ENCODE measurements at regions not wholly inside any gene's neighbourhood (a gene's known extent, or its start where the extent isn't known, plus 50 kb on each side); places are given as distances from the start of the nearest gene placed in this dataset.
"Not testable (repeated sequence)": the region's sequence is repeated elsewhere in the genome, so short reads cannot be mapped to it uniquely, and the experiment has no call there.

GRCh38 chr17:51362811-51363585 is 102.7 kb downstream of the UTP18 start:
- DNase-seq (ENCODE audit: low read depth, low spot score): no peak
- Histone ChIP-seq H3K9ac (ENCODE audit: insufficient read length) (no peak overlapping the region), H3K9me3 (ENCODE audit: low read depth, low read length) (no peaks in the 10 kb centered on the region), H3K36me3 (ENCODE audit: insufficient read depth, low read length) (no peaks in the 10 kb centered on the region), H3K27ac (no peak overlapping the region), H3K4me3 (no peak overlapping the region)
- TF ChIP-seq EZH2 (IDR thresholded peaks at IDR 0.05) (no peak), POLR2AphosphoS5 (IDR thresholded peaks at IDR 0.05; ENCODE audit: borderline replicate concordance, low read depth, low read length) (no peak), FOXP2 (optimal IDR thresholded peaks at IDR 0.05; ENCODE audit: control extremely low read depth, extremely low read length, insufficient read depth) (no peak)

- H3K9ac ChIP-seq (ENCODE audit: insufficient read length): no peak overlapping the region
- no peak overlapping the region for H3K27ac ChIP-seq
- no peak for DNase-seq (ENCODE audit: low read depth, low spot score)
- no peaks in the 10 kb centered on the region for H3K36me3 ChIP-seq (ENCODE audit: insufficient read depth, low read length)
- TF ChIP-seq POLR2AphosphoS5 (IDR thresholded peaks at IDR 0.05; ENCODE audit: borderline replicate concordance, low read depth, low read length) (no peak), FOXP2 (optimal IDR thresholded peaks at IDR 0.05; ENCODE audit: control extremely low read depth, extremely low read length, insufficient read depth) (no peak), EZH2 (IDR thresholded peaks at IDR 0.05) (no peak)
- H3K4me3 ChIP-seq: no peak overlapping the region
- no peaks in the 10 kb centered on the region for H3K9me3 ChIP-seq (ENCODE audit: low read depth, low read length)
Measured at GRCh38 chr17:51365090-51365489, 104.7 kb downstream of the UTP18 start.

GRCh38 chr17:51366866-51367265 is 106.5 kb downstream of the UTP18 start:
- no peak overlapping the region for H3K9ac ChIP-seq (ENCODE audit: insufficient read length)
- no peak overlapping the region for H3K27ac ChIP-seq
- no peak for TF ChIP-seq FOXP2 (optimal IDR thresholded peaks at IDR 0.05; ENCODE audit: control extremely low read depth, extremely low read length, insufficient read depth)
- TF ChIP-seq POLR2AphosphoS5 (IDR thresholded peaks at IDR 0.05; ENCODE audit: borderline replicate concordance, low read depth, low read length): no peak
- no peak for TF ChIP-seq EZH2 (IDR thresholded peaks at IDR 0.05)
- H3K4me3 ChIP-seq: no peak overlapping the region
- no peaks in the 10 kb centered on the region for H3K9me3 ChIP-seq (ENCODE audit: low read depth, low read length)
- no peak for DNase-seq (ENCODE audit: low read depth, low spot score)
- H3K36me3 ChIP-seq (ENCODE audit: insufficient read depth, low read length): no peaks in the 10 kb centered on the region

- H3K9me3 ChIP-seq (ENCODE audit: low read depth, low read length); H3K4me3 ChIP-seq; DNase-seq (ENCODE audit: low read depth, low spot score); H3K36me3 ChIP-seq (ENCODE audit: insufficient read depth, low read length); H3K9ac ChIP-seq (ENCODE audit: insufficient read length); H3K27ac ChIP-seq: not testable (repeated sequence)
Measured at GRCh38 chr17:51367836-51368235, 107.5 kb downstream of the UTP18 start.

- no peak for TF ChIP-seq EZH2 (IDR thresholded peaks at IDR 0.05)
- no peak for TF ChIP-seq FOXP2 (optimal IDR thresholded peaks at IDR 0.05; ENCODE audit: control extremely low read depth, extremely low read length, insufficient read depth)
- TF ChIP-seq POLR2AphosphoS5 (IDR thresholded peaks at IDR 0.05; ENCODE audit: borderline replicate concordance, low read depth, low read length): no peak
- Histone ChIP-seq H3K4me3 (no peak overlapping the region; the same call in 1 of the 2 replicates), H3K36me3 (ENCODE audit: insufficient read depth, low read length) (no peaks in the 10 kb centered on the region), H3K9ac (ENCODE audit: insufficient read length) (no peak overlapping the region), H3K9me3 (ENCODE audit: low read depth, low read length) (no peaks in the 10 kb centered on the region), H3K27ac (no peak overlapping the region)
- no peak for DNase-seq (ENCODE audit: low read depth, low spot score)
Measured at GRCh38 chr17:51371732-51372151, 111.4 kb downstream of the UTP18 start.

GRCh38 chr17:51372345-51373004 is 112.1 kb downstream of the UTP18 start:
- H3K36me3 ChIP-seq (ENCODE audit: insufficient read depth, low read length): no peaks in the 10 kb centered on the region
- no peaks in the 10 kb centered on the region for H3K9me3 ChIP-seq (ENCODE audit: low read depth, low read length)
- TF ChIP-seq FOXP2 (optimal IDR thresholded peaks at IDR 0.05; ENCODE audit: control extremely low read depth, extremely low read length, insufficient read depth) (no peak), EZH2 (IDR thresholded peaks at IDR 0.05) (no peak), POLR2AphosphoS5 (IDR thresholded peaks at IDR 0.05; ENCODE audit: borderline replicate concordance, low read depth, low read length) (no peak)
- no peak for DNase-seq (ENCODE audit: low read depth, low spot score)
- no peak overlapping the region for H3K9ac ChIP-seq (ENCODE audit: insufficient read length)
- H3K27ac ChIP-seq: no peak overlapping the region
- peak overlapping the region; percentile 65 for H3K4me3 ChIP-seq

- TF ChIP-seq FOXP2 (optimal IDR thresholded peaks at IDR 0.05; ENCODE audit: control extremely low read depth, extremely low read length, insufficient read depth): no peak
- no peak for TF ChIP-seq EZH2 (IDR thresholded peaks at IDR 0.05)
- TF ChIP-seq POLR2AphosphoS5 (IDR thresholded peaks at IDR 0.05; ENCODE audit: borderline replicate concordance, low read depth, low read length): no peak
- Histone ChIP-seq H3K27ac (no peak overlapping the region), H3K4me3 (no peak overlapping the region), H3K9me3 (ENCODE audit: low read depth, low read length) (no peaks in the 10 kb centered on the region), H3K36me3 (ENCODE audit: insufficient read depth, low read length) (no peaks in the 10 kb centered on the region), H3K9ac (ENCODE audit: insufficient read length) (no peak overlapping the region)
- DNase-seq (ENCODE audit: low read depth, low spot score): no peak
Measured at GRCh38 chr17:51373489-51374152, 113.3 kb downstream of the UTP18 start.

- no peaks in the 10 kb centered on the region for H3K9me3 ChIP-seq (ENCODE audit: low read depth, low read length)
- no peaks in the 10 kb centered on the region for H3K36me3 ChIP-seq (ENCODE audit: insufficient read depth, low read length)
- no peak overlapping the region for H3K9ac ChIP-seq (ENCODE audit: insufficient read length)
- no peak overlapping the region for H3K4me3 ChIP-seq
- no peak overlapping the region for H3K27ac ChIP-seq
- no peak for TF ChIP-seq POLR2AphosphoS5 (IDR thresholded peaks at IDR 0.05; ENCODE audit: borderline replicate concordance, low read depth, low read length)
- no peak for TF ChIP-seq FOXP2 (optimal IDR thresholded peaks at IDR 0.05; ENCODE audit: control extremely low read depth, extremely low read length, insufficient read depth)
- TF ChIP-seq EZH2 (IDR thresholded peaks at IDR 0.05): no peak
- DNase-seq (ENCODE audit: low read depth, low spot score): no peak
Measured at GRCh38 chr17:51374209-51374608, 113.9 kb downstream of the UTP18 start.
